ENCODE measurements at regions not wholly inside any gene's neighbourhood (a gene's known extent, or its start where the extent isn't known, plus 50 kb on each side); places are given as distances from the start of the nearest gene placed in this dataset.

- no peak for DNase-seq (ENCODE audit: low spot score in 2 of 2)
- H3K27ac ChIP-seq, result no peak overlapping the region
- no peaks in the 10 kb centered on the region for H3K9me3 ChIP-seq
- TF ChIP-seq POLR2A (IDR thresholded peaks at IDR 0.05), result no peak
- no peak for TF ChIP-seq POLR2AphosphoS5 (IDR thresholded peaks at IDR 0.05)
- TF ChIP-seq, protein P1, sequence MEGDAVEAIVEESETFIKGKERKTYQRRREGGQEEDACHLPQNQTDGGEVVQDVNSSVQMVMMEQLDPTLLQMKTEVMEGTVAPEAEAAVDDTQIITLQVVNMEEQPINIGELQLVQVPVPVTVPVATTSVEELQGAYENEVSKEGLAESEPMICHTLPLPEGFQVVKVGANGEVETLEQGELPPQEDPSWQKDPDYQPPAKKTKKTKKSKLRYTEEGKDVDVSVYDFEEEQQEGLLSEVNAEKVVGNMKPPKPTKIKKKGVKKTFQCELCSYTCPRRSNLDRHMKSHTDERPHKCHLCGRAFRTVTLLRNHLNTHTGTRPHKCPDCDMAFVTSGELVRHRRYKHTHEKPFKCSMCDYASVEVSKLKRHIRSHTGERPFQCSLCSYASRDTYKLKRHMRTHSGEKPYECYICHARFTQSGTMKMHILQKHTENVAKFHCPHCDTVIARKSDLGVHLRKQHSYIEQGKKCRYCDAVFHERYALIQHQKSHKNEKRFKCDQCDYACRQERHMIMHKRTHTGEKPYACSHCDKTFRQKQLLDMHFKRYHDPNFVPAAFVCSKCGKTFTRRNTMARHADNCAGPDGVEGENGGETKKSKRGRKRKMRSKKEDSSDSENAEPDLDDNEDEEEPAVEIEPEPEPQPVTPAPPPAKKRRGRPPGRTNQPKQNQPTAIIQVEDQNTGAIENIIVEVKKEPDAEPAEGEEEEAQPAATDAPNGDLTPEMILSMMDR (IDR thresholded peaks at IDR 0.05), result no peak
- intact Hi-C loops (cut with DNase I; ENCODE audit: low total_unique reads), result no loop called here
- H3K36me3 ChIP-seq, result no peaks in the 10 kb centered on the region
- no peaks in the 10 kb centered on the region for H3K4me1 ChIP-seq
- no peak overlapping the region for H3K4me3 ChIP-seq
- H3K27me3 ChIP-seq, result no peaks in the 10 kb centered on the region
Observed at GRCh38 chr4:13032936-13033335, 451.2 kb downstream of the RAB28 start.

GRCh38 chr4:13024147-13025105, 459.7 kb downstream of the RAB28 start:
- TF ChIP-seq, protein P1 (IDR thresholded peaks at IDR 0.05), result no peak
- no peak for TF ChIP-seq POLR2AphosphoS5 (IDR thresholded peaks at IDR 0.05)
- TF ChIP-seq POLR2A (IDR thresholded peaks at IDR 0.05), result no peak
- no peak overlapping the region for H3K4me3 ChIP-seq
- H3K9me3 ChIP-seq, result no peaks in the 10 kb centered on the region
- no peaks in the 10 kb centered on the region for H3K27me3 ChIP-seq
- DNase-seq (ENCODE audit: low spot score in 2 of 2), result no peak
- H3K27ac ChIP-seq, result no peak overlapping the region
- H3K4me1 ChIP-seq, result no peaks in the 10 kb centered on the region
- H3K36me3 ChIP-seq, result no peaks in the 10 kb centered on the region
- intact Hi-C loops (cut with DNase I; ENCODE audit: low total_unique reads), result no loop called here

GRCh38 chr4:13007802-13008470, 476.2 kb downstream of the RAB28 start:
- Histone ChIP-seq H3K4me1 (no peaks in the 10 kb centered on the region), H3K36me3 (no peaks in the 10 kb centered on the region), H3K27me3 (no peaks in the 10 kb centered on the region), H3K27ac (no peak overlapping the region), H3K4me3 (no peak overlapping the region), H3K9me3 (no peaks in the 10 kb centered on the region)
- intact Hi-C loops (cut with DNase I; ENCODE audit: low total_unique reads), result no loop called here
- no peak for DNase-seq (ENCODE audit: low spot score in 2 of 2)
- TF ChIP-seq, protein P1 (IDR thresholded peaks at IDR 0.05), result no peak
- TF ChIP-seq POLR2A (IDR thresholded peaks at IDR 0.05), result no peak
- no peak for TF ChIP-seq POLR2AphosphoS5 (IDR thresholded peaks at IDR 0.05)

- H3K9me3 ChIP-seq, result peaks cover 15% of the 10 kb centered on the region in 2 donors
- H3K27ac ChIP-seq, result no peak overlapping the region
- H3K4me3 ChIP-seq, result no peak overlapping the region
- TF ChIP-seq POLR2AphosphoS5 (IDR thresholded peaks at IDR 0.05) (no peak), POLR2A (IDR thresholded peaks at IDR 0.05) (no peak)
- TF ChIP-seq, protein P1 (IDR thresholded peaks at IDR 0.05), result no peak
- no peak for DNase-seq (ENCODE audit: low spot score in 2 of 2)
- H3K4me1 ChIP-seq, result no peaks in the 10 kb centered on the region
- intact Hi-C loops (cut with DNase I; ENCODE audit: low total_unique reads), result no loop called here
- no peaks in the 10 kb centered on the region for H3K36me3 ChIP-seq
- no peaks in the 10 kb centered on the region for H3K27me3 ChIP-seq
Observed at GRCh38 chr4:12993923-12994322, 490.2 kb downstream of the RAB28 start.

GRCh38 chr4:12987284-12987683, 496.9 kb downstream of the RAB28 start:
- DNase-seq (ENCODE audit: low spot score in 2 of 2), result no peak
- Histone ChIP-seq H3K4me3 (no peak overlapping the region), H3K27me3 (no peaks in the 10 kb centered on the region), H3K27ac (no peak overlapping the region), H3K36me3 (no peaks in the 10 kb centered on the region), H3K9me3 (no peaks in the 10 kb centered on the region), H3K4me1 (no peaks in the 10 kb centered on the region)
- intact Hi-C loops (cut with DNase I; ENCODE audit: low total_unique reads), result no loop called here
- no peak for TF ChIP-seq POLR2AphosphoS5 (IDR thresholded peaks at IDR 0.05)
- TF ChIP-seq POLR2A (IDR thresholded peaks at IDR 0.05), result no peak
- TF ChIP-seq, protein P1 (IDR thresholded peaks at IDR 0.05), result no peak
